Activated CD8-positive, alpha-beta T cell treated with anti-CD3 and anti-CD28 coated beads, Interleukin-2, amount 10 ng/mL, durations not matched to agents 7 days and 5 days (primary cell): ENCODE measurements at regions not wholly inside any gene's neighbourhood (a gene's known extent, or its start where the extent isn't known, plus 50 kb on each side); places are given as distances from the start of the nearest gene placed in this dataset.

Experiments used
- ATAC-seq: fragments of 150-1000 bp; cut with Tn5 transposase; one replicate; pipeline ENCODE4 v1.10.0; 2021; ENCODE audit warnings: moderate library complexity
- CTCF ChIA-PET: fragments of 350-600 bp; sonication (Branson Sonifier 250); formaldehyde crosslinking; loops from one replicate; lab custom pipeline; 2021; ENCODE audit warnings: antibody characterized with exemption; lab: Charles Lee
- POLR2A ChIA-PET: fragments of 350-600 bp; sonication (Branson Sonifier 250); formaldehyde crosslinking; loops from one replicate; lab custom pipeline; 2021; ENCODE audit warnings: antibody characterized with exemption; lab: Charles Lee
- DNase-seq: peaks from one replicate; pipeline ENCODE4 v3.0.0-alpha.2; 2020
- H3K27ac Mint-ChIP-seq: one replicate; pipeline ENCODE4 v1.8.0; 2021; ENCODE audit warnings: mild to moderate bottlenecking, mixed read lengths
- H3K27me3 Mint-ChIP-seq: one replicate; pipeline ENCODE4 v1.8.0; 2021; ENCODE audit warnings: low read depth, mixed read lengths
- H3K36me3 Mint-ChIP-seq: one replicate; pipeline ENCODE4 v1.8.0; 2021; ENCODE audit warnings: low read depth, mixed read lengths
- H3K4me1 Mint-ChIP-seq: one replicate; pipeline ENCODE4 v1.8.0; 2021; ENCODE audit warnings: low read depth, mixed read lengths
- H3K4me3 Mint-ChIP-seq: one replicate; pipeline ENCODE4 v1.8.0; 2021; ENCODE audit warnings: mild to moderate bottlenecking, mixed read lengths
- H3K9me3 Mint-ChIP-seq: one replicate; pipeline ENCODE4 v1.8.0; 2022; ENCODE audit warnings: mixed read lengths; ENCODE audit not compliant: insufficient read depth

- H3K9me3 Mint-ChIP-seq: no peaks in the 10 kb centered on the region
- H3K36me3 Mint-ChIP-seq: no peaks in the 10 kb centered on the region
- H3K27me3 Mint-ChIP-seq: no peaks in the 10 kb centered on the region
- no peak overlapping the region for H3K27ac Mint-ChIP-seq
- ATAC-seq (no peak), DNase-seq (no peak)
- H3K4me3 Mint-ChIP-seq: no peak overlapping the region
- ChIA-PET CTCF (no interaction called here), POLR2A (no interaction called here)
- H3K4me1 Mint-ChIP-seq: no peaks in the 10 kb centered on the region
Observed at GRCh38 chr2:145070703-145071102, 550.8 kb upstream of the ZEB2 start.

DNA sequence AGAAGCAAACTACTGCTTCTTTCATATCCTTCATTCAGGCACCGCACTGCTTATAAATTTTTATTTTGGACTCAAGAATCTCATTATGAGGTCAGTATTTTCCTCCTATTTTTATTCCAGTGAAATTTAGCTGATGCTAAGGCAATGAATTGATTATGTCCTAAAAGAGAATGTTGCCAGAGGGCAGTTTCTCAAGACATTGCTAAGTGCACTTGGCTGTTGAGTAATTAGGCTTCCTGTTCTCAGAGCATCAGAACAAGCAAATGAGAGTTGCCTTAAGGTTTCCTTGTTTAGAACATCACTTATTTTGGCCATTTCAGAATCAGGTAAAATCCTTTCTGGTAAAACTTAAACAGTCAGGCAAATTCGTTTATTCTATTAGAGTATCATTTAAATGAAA lies 548.6 kb upstream of the ZEB2 start:
- Mint-ChIP-seq H3K9me3 (no peaks in the 10 kb centered on the region), H3K4me3 (no peak overlapping the region), H3K4me1 (no peaks in the 10 kb centered on the region), H3K36me3 (no peaks in the 10 kb centered on the region), H3K27ac (no peak overlapping the region), H3K27me3 (no peaks in the 10 kb centered on the region)
- ChIA-PET POLR2A (no interaction called here), CTCF (no interaction called here)
- no peak for DNase-seq
- no peak for ATAC-seq

GRCh38 chr2:145067549-145068030 lies 547.7 kb upstream of the ZEB2 start:
- ChIA-PET CTCF (no interaction called here), POLR2A (interaction anchor here (0.8 kb wide), 1 partner anchor 9 kb away, joined by 3 read pairs; no protein-coding TSS in a partner anchor)
- Mint-ChIP-seq H3K27me3 (no peaks in the 10 kb centered on the region), H3K36me3 (no peaks in the 10 kb centered on the region), H3K27ac (no peak overlapping the region), H3K4me3 (no peak overlapping the region), H3K9me3 (no peaks in the 10 kb centered on the region), H3K4me1 (no peaks in the 10 kb centered on the region)
- no peak for DNase-seq
- no peak for ATAC-seq

GRCh38 chr2:145066856-145067548 lies 547.1 kb upstream of the ZEB2 start:
- no peak for DNase-seq
- Mint-ChIP-seq H3K4me3 (no peak overlapping the region), H3K27ac (no peak overlapping the region), H3K36me3 (no peaks in the 10 kb centered on the region), H3K27me3 (no peaks in the 10 kb centered on the region), H3K9me3 (no peaks in the 10 kb centered on the region), H3K4me1 (no peaks in the 10 kb centered on the region)
- POLR2A ChIA-PET: interaction anchor here (0.8 kb wide), 1 partner anchor 10 kb away, joined by 3 read pairs; no protein-coding TSS in a partner anchor
- CTCF ChIA-PET: no interaction called here
- no peak for ATAC-seq

DNA sequence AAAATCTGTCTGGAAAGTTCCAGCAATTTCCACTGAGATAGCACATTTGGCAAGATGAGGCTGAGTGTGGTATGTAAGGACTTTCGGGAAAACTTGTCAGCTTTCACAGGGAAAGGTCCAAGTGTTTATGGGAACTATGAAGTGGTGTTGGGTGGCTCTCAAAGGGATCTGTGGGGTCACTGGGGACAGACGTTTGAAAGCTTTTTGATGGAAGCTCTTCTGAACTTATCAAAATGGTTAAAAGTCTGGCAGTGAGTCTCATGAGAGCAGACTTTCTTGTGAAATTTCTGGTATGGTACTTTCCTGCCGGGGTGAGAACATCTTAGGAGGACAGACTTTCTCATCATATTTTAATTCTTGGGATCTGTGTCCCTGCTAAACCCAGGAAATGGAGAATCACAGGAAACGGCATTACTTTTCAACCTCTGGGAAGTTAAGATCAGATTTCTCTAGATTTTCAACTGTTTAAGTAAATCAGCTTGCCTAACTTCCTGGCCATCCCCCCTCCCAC lies 546.3 kb upstream of the ZEB2 start:
- Mint-ChIP-seq H3K36me3 (no peaks in the 10 kb centered on the region), H3K27me3 (no peaks in the 10 kb centered on the region), H3K27ac (no peak overlapping the region), H3K4me3 (no peak overlapping the region), H3K9me3 (no peaks in the 10 kb centered on the region), H3K4me1 (no peaks in the 10 kb centered on the region)
- ChIA-PET CTCF (no interaction called here), POLR2A (no interaction called here)
- DNase-seq (no peak), ATAC-seq (no peak)

- ATAC-seq (no peak), DNase-seq (no peak)
- Mint-ChIP-seq H3K27me3 (no peaks in the 10 kb centered on the region), H3K4me1 (no peaks in the 10 kb centered on the region), H3K36me3 (no peaks in the 10 kb centered on the region), H3K4me3 (no peak overlapping the region), H3K27ac (no peak overlapping the region), H3K9me3 (no peaks in the 10 kb centered on the region)
- CTCF ChIA-PET: no interaction called here
- POLR2A ChIA-PET: no interaction called here
Observed at GRCh38 chr2:145065342-145065741, 545.4 kb upstream of the ZEB2 start.

DNA sequence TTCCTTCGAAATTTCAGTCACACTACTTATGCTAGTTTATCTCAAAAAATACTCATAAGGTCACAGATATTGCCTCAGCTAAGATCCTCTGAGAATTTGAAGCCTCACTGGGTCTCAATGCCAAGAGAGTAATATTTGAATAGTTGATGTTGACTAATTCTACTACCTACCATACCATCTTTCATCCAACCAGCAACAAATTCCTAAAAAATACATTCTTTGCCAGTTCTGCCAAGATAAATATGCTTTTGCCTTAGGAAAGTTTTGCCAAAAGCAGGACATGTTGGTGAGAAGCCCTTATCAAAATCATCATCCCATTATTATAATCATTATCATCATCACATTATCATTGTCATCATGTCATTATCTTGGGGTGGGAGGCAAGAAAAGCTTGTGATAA lies 544.6 kb upstream of the ZEB2 start:
- Mint-ChIP-seq H3K27me3 (no peaks in the 10 kb centered on the region), H3K27ac (no peak overlapping the region), H3K9me3 (no peaks in the 10 kb centered on the region), H3K36me3 (no peaks in the 10 kb centered on the region), H3K4me1 (no peaks in the 10 kb centered on the region), H3K4me3 (no peak overlapping the region)
- CTCF ChIA-PET: no interaction called here
- DNase-seq (no peak), ATAC-seq (no peak)
- POLR2A ChIA-PET: no interaction called here

GRCh38 chr2:145060876-145061275 lies 541.0 kb upstream of the ZEB2 start:
- Mint-ChIP-seq H3K4me3 (no peak overlapping the region), H3K27me3 (no peaks in the 10 kb centered on the region), H3K27ac (no peak overlapping the region), H3K4me1 (no peaks in the 10 kb centered on the region), H3K9me3 (no peaks in the 10 kb centered on the region), H3K36me3 (no peaks in the 10 kb centered on the region)
- ChIA-PET POLR2A (no interaction called here), CTCF (no interaction called here)
- DNase-seq: no peak
- ATAC-seq: no peak

- Mint-ChIP-seq H3K27ac (no peak overlapping the region), H3K4me1 (no peaks in the 10 kb centered on the region), H3K4me3 (no peak overlapping the region), H3K9me3 (no peaks in the 10 kb centered on the region), H3K36me3 (no peaks in the 10 kb centered on the region), H3K27me3 (no peaks in the 10 kb centered on the region)
- CTCF ChIA-PET: no interaction called here
- ATAC-seq (no peak), DNase-seq (no peak)
- POLR2A ChIA-PET: no interaction called here
Observed at GRCh38 chr2:145059914-145060313, 540.0 kb upstream of the ZEB2 start.

GRCh38 chr2:145059343-145059742 lies 539.4 kb upstream of the ZEB2 start:
- Mint-ChIP-seq H3K27me3 (no peaks in the 10 kb centered on the region), H3K36me3 (no peaks in the 10 kb centered on the region), H3K27ac (no peak overlapping the region), H3K4me3 (no peak overlapping the region), H3K4me1 (no peaks in the 10 kb centered on the region), H3K9me3 (no peaks in the 10 kb centered on the region)
- ChIA-PET POLR2A (no interaction called here), CTCF (no interaction called here)
- DNase-seq: no peak
- no peak for ATAC-seq

DNA sequence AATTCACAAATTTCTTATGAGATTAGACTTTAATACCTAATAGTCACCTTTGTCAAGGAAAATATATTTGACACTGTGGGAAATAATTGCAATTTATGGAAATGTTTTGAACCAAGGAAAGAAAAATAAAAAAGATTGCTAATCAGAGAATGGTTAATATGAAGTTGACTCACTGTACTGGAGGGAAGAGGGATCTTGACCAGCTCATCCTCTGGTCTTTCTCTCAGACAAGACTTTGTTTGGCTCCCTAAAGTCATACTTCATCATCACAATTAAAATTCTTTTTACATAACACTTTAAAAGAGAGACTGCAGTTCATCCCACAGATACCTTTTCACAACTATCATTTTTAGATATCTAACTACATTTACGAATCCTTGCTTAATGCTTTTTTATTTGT lies 538.5 kb upstream of the ZEB2 start:
- H3K36me3 Mint-ChIP-seq: no peaks in the 10 kb centered on the region
- H3K27me3 Mint-ChIP-seq: no peaks in the 10 kb centered on the region
- H3K27ac Mint-ChIP-seq: no peak overlapping the region
- CTCF ChIA-PET: no interaction called here
- H3K9me3 Mint-ChIP-seq: no peaks in the 10 kb centered on the region
- no peak for ATAC-seq
- DNase-seq: no peak
- POLR2A ChIA-PET: no interaction called here
- H3K4me3 Mint-ChIP-seq: no peak overlapping the region
- H3K4me1 Mint-ChIP-seq: no peaks in the 10 kb centered on the region

DNA sequence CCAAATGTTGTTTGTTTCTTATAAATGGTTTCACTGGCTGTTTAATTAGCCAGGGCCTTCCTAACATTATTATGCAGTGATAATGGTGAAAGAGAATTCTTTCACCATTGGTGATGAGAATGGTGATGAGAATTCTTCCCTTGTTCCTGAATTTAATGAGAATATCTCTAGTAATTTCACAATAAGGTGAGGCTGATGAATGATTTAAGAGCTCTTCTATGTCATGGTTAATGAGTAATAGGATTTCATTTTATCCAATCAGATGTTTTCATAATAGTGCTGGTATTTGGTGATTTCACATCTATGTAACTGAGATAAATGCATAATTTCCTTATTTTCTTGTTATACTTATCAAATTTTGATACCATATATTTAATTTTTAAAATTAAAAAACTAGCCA lies 535.7 kb upstream of the ZEB2 start:
- no peak overlapping the region for H3K27ac Mint-ChIP-seq
- H3K9me3 Mint-ChIP-seq: no peaks in the 10 kb centered on the region
- H3K4me1 Mint-ChIP-seq: no peaks in the 10 kb centered on the region
- no peak for DNase-seq
- no peaks in the 10 kb centered on the region for H3K27me3 Mint-ChIP-seq
- ChIA-PET CTCF (no interaction called here), POLR2A (no interaction called here)
- H3K4me3 Mint-ChIP-seq: no peak overlapping the region
- ATAC-seq: no peak
- no peaks in the 10 kb centered on the region for H3K36me3 Mint-ChIP-seq

- DNase-seq: no peak
- no peak for ATAC-seq
- H3K4me1 Mint-ChIP-seq: no peaks in the 10 kb centered on the region
- H3K27me3 Mint-ChIP-seq: no peaks in the 10 kb centered on the region
- H3K36me3 Mint-ChIP-seq: no peaks in the 10 kb centered on the region
- H3K4me3 Mint-ChIP-seq: no peak overlapping the region
- no peak overlapping the region for H3K27ac Mint-ChIP-seq
- CTCF ChIA-PET: no interaction called here
- no peaks in the 10 kb centered on the region for H3K9me3 Mint-ChIP-seq
- POLR2A ChIA-PET: no interaction called here
Observed at GRCh38 chr2:145050134-145050533, 530.2 kb upstream of the ZEB2 start.
